GM12873 (cell line): ENCODE measurements at regions not wholly inside any gene's neighbourhood (a gene's known extent, or its start where the extent isn't known, plus 50 kb on each side); places are given as distances from the start of the nearest gene placed in this dataset.

Source experiments
- TF ChIP-seq, protein P1 (sequence below): IDR thresholded peaks from 2 replicates; pipeline ENCODE4 v1.5.1; 2012; ENCODE audit warnings: low read depth, mild to moderate bottlenecking, moderate library complexity, low read length, control low read depth; ENCODE audit not compliant: insufficient read depth; ENCODE audit errors: missing control alignments

DNA sequence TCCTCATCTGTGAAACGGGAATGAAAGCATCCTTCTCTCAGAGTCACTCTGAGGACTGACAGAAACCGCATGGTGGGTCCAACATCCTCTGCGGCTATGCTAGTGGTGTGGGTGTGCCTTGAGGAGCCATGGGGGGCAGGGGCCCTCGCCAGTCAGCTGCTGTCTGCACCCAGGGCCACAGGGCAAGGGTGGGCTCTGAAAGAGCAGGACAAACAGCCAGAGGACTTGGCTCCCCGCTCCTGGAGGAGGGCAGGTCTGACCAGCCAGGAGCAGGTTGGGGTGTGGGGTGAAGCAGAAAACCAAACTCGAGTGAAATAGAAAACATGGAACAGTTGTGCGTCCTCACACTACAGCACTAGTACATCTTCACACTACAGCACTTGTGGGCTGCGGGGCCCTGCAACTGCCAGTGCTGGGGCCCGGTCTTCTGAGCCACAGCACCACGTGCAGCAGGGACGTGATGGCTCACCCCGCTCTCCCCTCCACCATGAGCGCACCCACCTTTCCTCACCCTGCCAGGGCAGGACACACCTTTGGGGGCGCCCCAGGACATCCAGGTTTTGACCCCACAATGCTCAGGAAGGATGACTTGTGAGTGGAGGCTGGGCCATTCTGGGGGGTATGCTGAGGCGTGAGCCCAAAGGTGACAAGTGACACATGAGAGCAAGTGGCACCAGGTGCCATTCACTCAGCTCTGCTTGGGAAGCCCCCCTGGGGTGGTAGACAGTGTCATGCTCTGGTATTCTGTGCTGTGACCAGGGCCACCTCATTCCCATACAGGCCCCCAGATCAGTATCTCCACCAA, 96.1 kb upstream of the RET start:
- TF ChIP-seq, protein P1, sequence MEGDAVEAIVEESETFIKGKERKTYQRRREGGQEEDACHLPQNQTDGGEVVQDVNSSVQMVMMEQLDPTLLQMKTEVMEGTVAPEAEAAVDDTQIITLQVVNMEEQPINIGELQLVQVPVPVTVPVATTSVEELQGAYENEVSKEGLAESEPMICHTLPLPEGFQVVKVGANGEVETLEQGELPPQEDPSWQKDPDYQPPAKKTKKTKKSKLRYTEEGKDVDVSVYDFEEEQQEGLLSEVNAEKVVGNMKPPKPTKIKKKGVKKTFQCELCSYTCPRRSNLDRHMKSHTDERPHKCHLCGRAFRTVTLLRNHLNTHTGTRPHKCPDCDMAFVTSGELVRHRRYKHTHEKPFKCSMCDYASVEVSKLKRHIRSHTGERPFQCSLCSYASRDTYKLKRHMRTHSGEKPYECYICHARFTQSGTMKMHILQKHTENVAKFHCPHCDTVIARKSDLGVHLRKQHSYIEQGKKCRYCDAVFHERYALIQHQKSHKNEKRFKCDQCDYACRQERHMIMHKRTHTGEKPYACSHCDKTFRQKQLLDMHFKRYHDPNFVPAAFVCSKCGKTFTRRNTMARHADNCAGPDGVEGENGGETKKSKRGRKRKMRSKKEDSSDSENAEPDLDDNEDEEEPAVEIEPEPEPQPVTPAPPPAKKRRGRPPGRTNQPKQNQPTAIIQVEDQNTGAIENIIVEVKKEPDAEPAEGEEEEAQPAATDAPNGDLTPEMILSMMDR, result no peak

DNA sequence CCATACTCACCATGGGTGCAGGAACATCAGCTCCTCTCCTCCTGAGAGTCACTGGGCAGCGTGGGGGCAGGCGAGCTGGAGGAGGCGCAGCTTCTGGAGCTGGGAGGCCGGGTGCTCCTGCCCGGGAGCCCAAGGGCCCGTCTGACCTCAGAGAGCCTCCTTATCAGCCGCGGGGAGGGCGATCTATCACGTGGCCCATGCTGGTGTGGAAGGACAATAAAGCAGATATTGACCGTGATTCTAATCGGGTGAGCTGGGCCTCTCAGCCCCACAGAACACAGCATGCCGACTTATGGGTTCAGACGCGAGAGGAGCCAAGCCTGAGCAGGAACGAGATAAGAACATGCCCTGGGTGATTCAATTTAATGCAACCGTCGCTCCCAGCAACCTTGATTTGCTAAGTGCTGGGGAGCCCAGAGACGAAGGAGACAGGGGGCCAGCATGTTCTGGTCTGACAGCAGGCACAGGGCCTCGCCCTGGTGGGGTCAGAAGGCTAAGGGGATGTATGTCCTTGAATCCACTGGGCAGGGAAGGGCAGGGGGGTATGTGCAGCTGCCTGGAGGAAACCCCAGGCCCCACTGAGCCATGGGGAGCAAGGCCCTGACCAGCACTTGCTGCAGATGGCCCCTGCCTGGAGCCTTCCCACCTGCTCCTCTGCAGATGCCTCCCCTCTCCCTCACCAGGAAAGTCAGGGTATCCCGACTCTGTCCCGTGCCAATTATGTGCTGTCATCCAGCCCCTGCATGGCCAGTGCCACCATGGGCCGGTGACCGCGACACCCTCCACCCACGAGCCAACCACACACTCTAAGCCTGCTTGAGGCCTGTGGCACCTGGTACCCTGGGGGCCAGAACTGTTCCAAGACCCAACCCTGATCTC, 95.3 kb upstream of the RET start:
- TF ChIP-seq, protein P1, result no peak

DNA sequence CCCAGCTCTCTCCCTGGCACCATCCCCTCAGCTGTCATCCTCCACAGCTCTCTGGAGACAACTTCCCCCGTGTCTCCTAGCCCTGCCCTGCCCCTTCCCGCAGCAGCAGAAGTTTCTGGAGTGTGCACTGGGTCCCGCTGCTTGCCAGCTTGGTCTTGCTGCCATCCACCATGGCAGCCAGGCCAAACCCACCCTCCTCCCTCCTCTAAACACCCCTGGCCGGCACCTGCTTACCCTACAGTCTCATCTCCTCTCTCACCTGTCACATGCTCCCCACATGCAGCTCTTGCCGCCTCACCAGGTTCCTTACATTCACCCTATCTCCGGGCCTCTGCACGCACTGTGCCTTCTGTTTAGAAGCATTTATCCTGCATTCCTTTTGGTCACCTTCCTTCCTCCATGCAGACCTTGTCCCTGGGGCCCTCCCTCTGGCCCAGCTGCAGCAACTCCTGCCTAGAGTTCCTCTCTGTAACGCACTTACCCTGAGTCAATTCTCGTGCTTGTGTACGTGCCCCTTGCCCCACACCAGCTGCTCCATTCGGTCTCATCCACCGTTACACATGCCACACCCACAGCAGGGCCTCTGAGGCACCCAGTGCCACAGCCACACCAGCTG, 93.9 kb upstream of the RET start:
- TF ChIP-seq, protein P1, result no peak

DNA sequence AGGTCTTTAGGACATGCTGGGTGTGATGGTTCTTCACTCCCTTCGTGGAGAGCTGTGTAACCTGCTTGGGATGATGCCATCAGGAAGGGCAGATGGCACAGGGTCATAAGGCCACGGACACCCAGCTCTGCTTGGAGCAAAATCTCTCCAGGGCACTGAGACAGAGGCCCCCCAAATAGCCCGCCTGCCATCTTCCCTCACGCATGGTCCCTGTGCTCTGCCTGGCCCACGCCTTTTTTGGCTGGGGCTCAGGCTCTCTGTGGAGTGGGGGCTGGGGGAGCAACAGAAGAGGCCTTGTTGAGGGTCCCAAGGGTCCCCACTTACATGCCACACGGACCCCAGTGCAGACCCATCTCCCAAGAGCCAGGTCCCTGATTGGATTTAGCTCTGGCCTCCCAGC, 93.3 kb upstream of the RET start:
- TF ChIP-seq, protein P1, result no peak

DNA sequence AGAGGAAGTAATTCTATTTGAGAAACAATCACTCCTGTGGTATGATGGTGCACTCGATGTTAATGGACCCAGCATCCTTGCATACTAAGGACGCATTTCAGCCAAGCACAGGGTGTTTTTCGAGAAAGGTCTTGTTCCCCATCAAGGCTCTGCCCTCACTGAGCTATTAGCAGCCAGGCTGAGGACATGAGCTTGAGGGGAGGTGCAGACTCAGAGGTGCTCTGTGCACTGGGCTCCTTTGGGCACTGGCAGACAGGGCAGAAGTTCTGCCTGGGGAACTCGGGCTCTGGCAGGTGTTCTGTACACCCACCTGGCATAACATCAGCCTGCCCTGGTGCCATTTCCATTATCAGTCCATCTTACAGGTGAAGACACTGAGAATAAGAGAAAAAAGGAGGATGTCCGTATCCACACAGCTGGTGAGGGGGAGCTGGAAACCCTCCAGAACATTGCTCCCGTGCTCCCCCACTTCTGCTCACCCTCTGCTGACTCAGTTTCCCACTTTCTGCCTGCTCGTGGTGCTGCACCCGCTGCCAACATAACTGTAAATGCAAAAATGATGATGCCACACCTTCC, 92.7 kb upstream of the RET start:
- TF ChIP-seq, protein P1, result no peak

DNA sequence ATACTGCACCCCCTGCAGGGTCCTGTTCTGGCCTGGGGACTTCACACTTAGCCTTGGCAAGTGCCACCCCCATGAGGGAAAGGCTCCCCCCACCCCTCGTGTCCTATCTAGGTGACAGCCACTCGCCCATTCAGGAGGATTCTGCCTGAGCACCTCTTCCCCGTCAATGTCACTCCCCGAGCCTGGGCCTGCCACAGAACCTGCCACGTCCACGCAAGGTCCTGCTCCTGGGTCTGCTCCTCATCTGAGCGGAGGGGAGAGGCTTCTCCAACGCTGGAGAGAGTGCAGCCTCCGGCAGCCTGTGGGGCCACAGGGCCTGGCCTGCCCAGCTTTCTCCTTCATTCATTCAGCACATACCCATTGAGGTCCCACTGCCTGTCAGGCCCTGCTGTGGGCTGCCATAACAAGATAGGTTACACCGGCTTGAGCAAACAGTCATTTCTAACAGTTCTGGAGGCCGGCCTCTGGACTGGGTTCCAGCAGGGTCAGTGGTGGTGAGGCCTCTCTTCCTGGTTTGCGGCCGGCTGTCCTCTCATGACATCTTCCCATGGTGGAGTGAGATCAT, 92.0 kb upstream of the RET start:
- TF ChIP-seq, protein P1, result no peak
